Heart left ventricle (tissue), 16 donors: ENCODE measurements at regions not wholly inside any gene's neighbourhood (a gene's known extent, or its start where the extent isn't known, plus 50 kb on each side); places are given as distances from the start of the nearest gene placed in this dataset.

ENCODE experiments used
- ATAC-seq, 4 donors: fragments of 200-7000 bp; cut with Tn5 transposase; one replicate each; pipeline ENCODE4 v1.9.1; 2020 to 2022; ENCODE audit warnings: moderate library complexity in 4 of 4, mild to moderate bottlenecking in 3 of 4, moderate number of reproducible peaks in 1 of 4
- DNase-seq, 5 donors: peaks; one replicate each; pipeline ENCODE4 v3.0.0-alpha.2; 2020
- H3K27ac ChIP-seq, 12 donors: fragments of 200-600 bp; sonication (generic) in 4 of 12; one replicate each; pipeline versions ENCODE4 v1.5.0 to v1.8.0; 2016 to 2022; ENCODE audit warnings: mild to moderate bottlenecking in 2 of 12
- H3K27me3 ChIP-seq, 9 donors: fragments of 200-600 bp; sonication (generic) in 2 of 9; one replicate each; pipeline versions ENCODE4 v1.5.1 to v1.8.0; 2016 to 2022; ENCODE audit warnings: mild to moderate bottlenecking in 3 of 9
- H3K36me3 ChIP-seq, 9 donors: fragments of 200-600 bp; sonication (generic) in 2 of 9; one replicate each; pipeline versions ENCODE4 v1.5.0 to v1.8.0; 2018 to 2022; ENCODE audit warnings: mild to moderate bottlenecking in 2 of 9
- H3K4me1 ChIP-seq, 12 donors: fragments of 200-600 bp; sonication (generic) in 4 of 12; one replicate each; pipeline versions ENCODE4 v1.5.0 to v1.8.0; 2016 to 2022; ENCODE audit warnings: mild to moderate bottlenecking in 3 of 12
- H3K4me3 ChIP-seq, 12 donors: fragments of 200-600 bp; sonication (generic) in 4 of 12; one replicate each; pipeline versions ENCODE4 v1.5.0 to v1.8.0; 2017 to 2022; ENCODE audit warnings: mild to moderate bottlenecking in 9 of 12, moderate library complexity in 4 of 12
- H3K9me3 ChIP-seq, 12 donors: fragments of 200-600 bp; sonication (generic) in 4 of 12; one replicate each; pipeline versions ENCODE4 v1.5.0 to v1.8.0; 2016 to 2022; ENCODE audit warnings: mild to moderate bottlenecking in 1 of 12
- POLR2A ChIP-seq, 2 donors: fragments of 450-650 bp; IDR thresholded peaks; one replicate each; pipeline ENCODE4 v1.6.1; 2017; ENCODE audit warnings: antibody characterized with exemption in 2 of 2, mild to moderate bottlenecking in 2 of 2, moderate library complexity in 2 of 2
- WGBS, 4 donors: extraction: QIAGEN DNeasy Blood & Tissue Kit in 2 of 4; methylation state at CpG; one replicate each; pipeline versions ENCODE4 v1.1.5 to v1.1.7; 2013 to 2018; 5-methylcytosine and 5-hydroxymethylcytosine counted together
- intact Hi-C, 10 donors: fragments of 100-400 bp; cut with DNase I; formaldehyde crosslinking; loops; one replicate each; pipeline versions ENCODE4 v1.11.1 to v1.14.2; 2022
- TF ChIP-seq, protein P1 (sequence below), 12 donors: fragments of 200-600 bp; sonication (generic) in 4 of 12; IDR thresholded peaks; one replicate each; pipeline versions ENCODE4 v1.5.0 to v1.8.0; 2018 to 2022; ENCODE audit warnings: antibody characterized with exemption in 12 of 12, mild to moderate bottlenecking in 5 of 12
- donor health status: ischemic (EF 13 %, LVEDD 7.1; RV severe dilation, severe dysfunction).
- donor health status: healthy with polysubstance abuse.
- donor health status: DM: no; HTN: yes; CAD: no.
- donor health status: DM: no; HTN: no; CAD: no.
- donor health status: ischemic (EF 25% LVEDD 6.9; RV normal size, moderate dysfunction).
- donor health status: ischemic (EF 25% LVEDD 5.7; RV mildly dilated, moderate dysfunction).
- donor health status: healthy.
- donor health status: DM: yes; HTN: yes; CAD: no.
- donor health status: ischemic (EF 35%, LVEDD 5.7; RV mildly dilated, moderate dysfunction).
- donor health status: nonischemic (EF 11% LVEDD 7.7; RV severe dilation, severe dysfunction).
- donor health status: DM: yes; HTN: yes; CAD: no.
- donor health status: PGD.
- donor health status: ischemic (EF 29% LVEDD 5.4; RV normal size, mild dysfunction).
- donor health status: nonischemic (EF 23%, LVEDD 6.1; RV moderate dilation, normal function).

DNA sequence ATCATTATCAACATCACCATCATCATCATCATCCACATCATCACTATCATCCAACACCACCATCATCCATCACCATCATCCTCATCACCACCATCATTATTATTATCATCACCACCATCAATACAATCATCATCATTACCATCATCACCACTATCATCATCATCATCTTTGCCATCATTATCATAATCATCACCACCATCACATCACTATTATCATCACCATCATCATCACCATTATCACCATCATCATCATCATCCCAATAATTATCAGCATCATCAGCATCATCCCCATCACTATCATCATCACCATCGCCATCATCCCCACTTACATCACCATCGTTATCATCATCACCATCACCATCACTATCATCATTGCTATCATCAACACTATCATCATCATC, 1021.9 kb upstream of the PRKX start:
- WGBS, 4 donors: 86 to 91% (median 90%) methylated on average over 2 of the region's 2 CpGs
- H3K4me3 ChIP-seq: no peak overlapping the region
- no peak overlapping the region for H3K27ac ChIP-seq
- no peaks in the 10 kb centered on the region for H3K36me3 ChIP-seq
- ATAC-seq: no peak
- H3K9me3 ChIP-seq: no peaks in the 10 kb centered on the region
- TF ChIP-seq, protein P1, sequence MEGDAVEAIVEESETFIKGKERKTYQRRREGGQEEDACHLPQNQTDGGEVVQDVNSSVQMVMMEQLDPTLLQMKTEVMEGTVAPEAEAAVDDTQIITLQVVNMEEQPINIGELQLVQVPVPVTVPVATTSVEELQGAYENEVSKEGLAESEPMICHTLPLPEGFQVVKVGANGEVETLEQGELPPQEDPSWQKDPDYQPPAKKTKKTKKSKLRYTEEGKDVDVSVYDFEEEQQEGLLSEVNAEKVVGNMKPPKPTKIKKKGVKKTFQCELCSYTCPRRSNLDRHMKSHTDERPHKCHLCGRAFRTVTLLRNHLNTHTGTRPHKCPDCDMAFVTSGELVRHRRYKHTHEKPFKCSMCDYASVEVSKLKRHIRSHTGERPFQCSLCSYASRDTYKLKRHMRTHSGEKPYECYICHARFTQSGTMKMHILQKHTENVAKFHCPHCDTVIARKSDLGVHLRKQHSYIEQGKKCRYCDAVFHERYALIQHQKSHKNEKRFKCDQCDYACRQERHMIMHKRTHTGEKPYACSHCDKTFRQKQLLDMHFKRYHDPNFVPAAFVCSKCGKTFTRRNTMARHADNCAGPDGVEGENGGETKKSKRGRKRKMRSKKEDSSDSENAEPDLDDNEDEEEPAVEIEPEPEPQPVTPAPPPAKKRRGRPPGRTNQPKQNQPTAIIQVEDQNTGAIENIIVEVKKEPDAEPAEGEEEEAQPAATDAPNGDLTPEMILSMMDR (IDR thresholded peaks at IDR 0.05): no peak
- no peak for TF ChIP-seq POLR2A (IDR thresholded peaks at IDR 0.05)
- intact Hi-C loops: loop anchor here in 1 of 10 donors (10.0 kb wide), 1 partner anchor 260 kb away; no protein-coding TSS in a partner anchor
- H3K27me3 ChIP-seq: no peaks in the 10 kb centered on the region
- DNase-seq: no peak
- H3K4me1 ChIP-seq: no peaks in the 10 kb centered on the region

DNA sequence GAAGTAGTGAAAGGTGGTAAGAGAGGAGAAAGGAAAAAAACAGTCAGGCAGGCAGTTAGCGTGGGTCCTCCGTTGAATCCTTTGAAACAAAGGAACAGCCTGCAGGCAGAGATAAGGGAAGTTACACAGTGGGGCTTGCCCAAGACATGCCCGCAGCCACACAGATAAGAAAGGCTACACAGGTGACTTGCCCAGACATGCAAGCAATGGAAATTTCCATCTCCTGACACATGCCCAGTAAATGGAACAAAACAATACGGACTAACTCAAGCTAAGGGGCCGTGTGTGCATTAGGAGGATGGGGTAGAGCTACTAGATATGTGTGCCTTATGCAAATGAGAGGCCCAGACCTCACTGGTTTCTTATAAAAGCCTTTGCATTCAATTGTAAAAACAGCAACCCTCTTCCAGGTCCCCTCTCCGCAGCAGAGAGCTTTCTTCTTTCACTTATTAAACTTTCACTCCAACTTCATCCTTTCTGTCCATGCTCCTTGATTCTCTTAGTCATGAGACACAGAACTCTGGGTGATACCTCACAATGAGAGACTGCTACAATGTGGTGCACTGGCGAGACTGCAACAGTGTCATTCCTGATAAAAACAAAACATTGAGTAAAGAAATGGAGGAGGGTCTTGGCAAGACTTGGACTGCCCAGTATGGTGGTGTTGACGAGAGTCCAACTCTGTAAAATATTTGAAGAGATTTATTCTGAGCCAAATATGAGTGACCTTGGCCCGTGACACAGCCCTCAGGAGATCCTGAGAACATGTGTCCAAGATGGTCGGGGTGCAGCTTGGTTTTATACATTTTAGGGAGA, 997.4 kb upstream of the PRKX start:
- TF ChIP-seq, protein P1 (IDR thresholded peaks at IDR 0.05): no peak
- TF ChIP-seq POLR2A (IDR thresholded peaks at IDR 0.05): no peak
- Histone ChIP-seq H3K4me1 (no peaks in the 10 kb centered on the region), H3K36me3 (no peaks in the 10 kb centered on the region), H3K27ac (no peak overlapping the region), H3K27me3 (no peaks in the 10 kb centered on the region), H3K4me3 (no peak overlapping the region), H3K9me3 (no peaks in the 10 kb centered on the region)
- WGBS, 4 donors: 49 to 61% (median 55%) methylated on average over 10 of the region's 10 CpGs
- intact Hi-C loops: no loop called here
- ATAC-seq (no peak), DNase-seq (no peak)

DNA sequence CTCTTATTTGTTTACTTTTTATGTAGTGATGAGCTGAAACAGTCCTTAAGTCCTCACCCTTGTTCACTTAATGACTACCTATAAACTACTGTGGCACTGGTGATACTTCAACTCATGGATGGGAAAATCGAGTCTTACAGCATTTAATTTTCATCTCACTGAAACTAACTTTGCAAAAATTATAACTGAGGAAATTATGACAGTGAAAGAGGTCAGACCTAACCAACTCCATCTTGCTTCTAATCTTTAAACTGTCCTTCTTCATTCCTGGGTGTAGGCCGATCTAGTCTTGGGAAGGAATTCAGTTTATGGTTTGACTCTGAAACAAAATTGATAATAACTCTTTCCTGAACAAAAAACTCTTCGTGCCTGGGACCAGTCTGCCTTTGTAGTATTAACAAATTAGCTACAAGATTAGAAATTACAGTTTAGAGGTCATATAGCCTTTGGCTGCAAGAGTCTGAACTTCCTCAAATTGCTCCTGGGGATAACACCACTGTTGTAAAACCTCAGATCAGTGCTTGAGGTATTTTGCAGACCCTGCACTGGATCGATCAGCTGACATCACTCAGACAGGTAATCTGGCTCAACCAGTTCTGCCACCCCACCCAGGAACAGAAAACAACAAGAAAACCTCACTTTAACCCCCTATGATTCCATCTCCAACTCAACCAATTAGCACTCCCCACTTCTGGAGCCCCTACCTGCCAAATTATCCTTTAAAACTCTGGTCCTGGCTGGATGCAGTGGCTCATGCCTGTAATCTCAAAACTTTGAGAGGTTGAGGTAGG, 995.7 kb upstream of the PRKX start:
- H3K4me3 ChIP-seq: no peak overlapping the region
- intact Hi-C loops: no loop called here
- H3K9me3 ChIP-seq: no peaks in the 10 kb centered on the region
- no peaks in the 10 kb centered on the region for H3K36me3 ChIP-seq
- no peak for ATAC-seq
- H3K27me3 ChIP-seq: no peaks in the 10 kb centered on the region
- H3K4me1 ChIP-seq: no peaks in the 10 kb centered on the region
- 64 to 68% (median 64%) methylated on average over 4 of the region's 4 CpGs for WGBS, 4 donors
- TF ChIP-seq, protein P1 (IDR thresholded peaks at IDR 0.05): no peak
- no peak for TF ChIP-seq POLR2A (IDR thresholded peaks at IDR 0.05)
- no peak overlapping the region for H3K27ac ChIP-seq
- DNase-seq: no peak

DNA sequence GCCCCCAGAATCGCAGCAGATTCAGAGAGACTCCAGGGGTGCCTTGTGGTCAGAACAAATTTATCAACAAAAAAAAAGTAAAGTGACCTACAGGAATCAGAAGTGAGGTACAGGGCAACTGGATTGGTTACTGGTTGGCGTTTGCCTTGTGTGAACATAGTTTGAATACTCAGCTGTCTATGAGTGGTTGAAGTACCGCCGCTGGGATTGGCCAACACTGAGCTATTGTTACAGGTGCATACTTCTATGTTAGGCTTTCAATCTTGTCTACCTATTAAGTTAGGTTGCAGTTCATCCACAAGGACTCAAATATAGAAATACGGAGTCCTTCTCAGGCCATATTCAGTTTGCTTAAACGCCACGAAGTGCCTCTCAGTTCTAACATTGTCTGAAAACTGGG, 993.5 kb upstream of the PRKX start:
- Histone ChIP-seq H3K9me3 (no peaks in the 10 kb centered on the region), H3K27ac (no peak overlapping the region)
- ATAC-seq: no peak

More for the DNA sequence above, 993.5 kb upstream of the PRKX start:
- Histone ChIP-seq H3K4me3 (no peak overlapping the region), H3K27me3 (no peaks in the 10 kb centered on the region), H3K36me3 (no peaks in the 10 kb centered on the region), H3K4me1 (no peaks in the 10 kb centered on the region)
- intact Hi-C loops: no loop called here
- DNase-seq: no peak
- 85 to 93% (median 89%) methylated on average over 7 of the region's 7 CpGs for WGBS, 4 donors
- no peak for TF ChIP-seq POLR2A (IDR thresholded peaks at IDR 0.05)
- TF ChIP-seq, protein P1 (IDR thresholded peaks at IDR 0.05): no peak
